HepG2 (cell line): ENCODE measurements at regions not wholly inside any gene's neighbourhood (a gene's known extent, or its start where the extent isn't known, plus 50 kb on each side); places are given as distances from the start of the nearest gene placed in this dataset.

Source experiments
- ATAC-seq: fragments of 200-7000 bp; cut with Tn5 transposase; 3 replicates; pipeline ENCODE4 v1.9.1; 2020; ENCODE audit warnings: mild to moderate bottlenecking, moderate library complexity
- BruUV-seq: library from RNA; stranded (reverse); fragments of 400-500 nt; replicated peaks from 2 replicates; lab custom pipeline; 2021; lab: Mats Ljungman, UMichigan
- CTCF ChIA-PET: fragments of 300-600 bp; formaldehyde crosslinking; extraction: SDS; loops from one replicate; lab custom pipeline; 2021; ENCODE audit warnings: low total read pairs, inconsistent platforms, low intra/inter-chr PET ratio; lab: Yijun Ruan, JAX
- POLR2A ChIA-PET: fragments of 350-600 bp; sonication (Branson Sonifier 250); formaldehyde crosslinking; loops from one replicate; lab custom pipeline; 2020; ENCODE audit warnings: antibody characterized with exemption, inconsistent platforms; lab: Yijun Ruan, JAX
- DNase-seq: peaks from one replicate; pipeline ENCODE4 v3.0.0-alpha.2; 2015; ENCODE audit warnings: low spot score
- FAIRE-seq: peaks from 3 replicates; lab custom pipeline; 2011; peaks lifted over from hg19 to GRCh38; lab: Jason Lieb, UNC
- H2AFZ ChIP-seq: one replicate; pipeline ENCODE4 v1.6.1; 2011; ENCODE audit warnings: low read length, inconsistent platforms
- H3K27ac ChIP-seq: fragments of 300-600 bp; 3 replicates; pipeline ENCODE4 v1.8.0; 2011; ENCODE audit warnings: mixed run types, mild to moderate bottlenecking, mixed read lengths, low read length, inconsistent platforms; ENCODE audit not compliant: insufficient read depth; ENCODE audit errors: extremely low read length
- H3K27me3 ChIP-seq, 2 experiments: fragments of 200-600 bp in 1 of 2; 2 replicates in 1 of 2; 3 replicates in 1 of 2; pipeline versions ENCODE4 v1.6.0 to v1.8.0; 2011; ENCODE audit warnings: low read length in 2 of 2, mild to moderate bottlenecking in 2 of 2, moderate library complexity in 2 of 2, inconsistent platforms in 1 of 2; ENCODE audit not compliant: insufficient read depth in 2 of 2, control insufficient read depth in 1 of 2
- H3K36me3 ChIP-seq, 2 experiments: fragments of 200-600 bp in 1 of 2; replicated peaks in 1 of 2; 2 replicates in 1 of 2; 3 replicates in 1 of 2; pipeline versions ENCODE4 v1.5.1 to v1.8.0; 2011; ENCODE audit warnings: low read length in 2 of 2, inconsistent platforms in 1 of 2; ENCODE audit not compliant: insufficient read depth in 2 of 2, control insufficient read depth in 1 of 2
- H3K4me1 ChIP-seq: 2 replicates; pipeline ENCODE4 v1.5.1; 2012; ENCODE audit warnings: low read length, inconsistent platforms; ENCODE audit not compliant: insufficient read depth
- H3K4me2 ChIP-seq: 2 replicates; pipeline ENCODE4 v1.6.0; 2011; ENCODE audit warnings: low read depth, low read length, inconsistent platforms
- H3K4me3 ChIP-seq, 3 experiments: fragments of 200-600 bp in 1 of 3; sonication (generic), shearing (Covaris generic) in 1 of 3; replicated peaks in 1 of 3; 2 replicates each; pipeline ENCODE4 v1.5.1; 2011 to 2016; ENCODE audit warnings: low read length in 3 of 3, inconsistent platforms in 2 of 3, low read depth in 2 of 3, mild to moderate bottlenecking in 2 of 3, control low read depth in 1 of 3, mixed read lengths in 1 of 3; ENCODE audit not compliant: insufficient read depth in 1 of 3
- H3K79me2 ChIP-seq: one replicate; pipeline ENCODE4 v1.6.1; 2011; ENCODE audit warnings: low read length, inconsistent platforms; ENCODE audit not compliant: insufficient read depth
- H3K9ac ChIP-seq: 2 replicates; pipeline ENCODE4 v1.6.0; 2011; ENCODE audit warnings: mild to moderate bottlenecking, low read depth, low read length, inconsistent platforms; ENCODE audit not compliant: insufficient read depth
- H3K9me3 ChIP-seq: 2 replicates; pipeline ENCODE4 v1.5.1; 2012; ENCODE audit warnings: mild to moderate bottlenecking, low read length
- H4K20me1 ChIP-seq: 2 replicates; pipeline ENCODE4 v1.6.0; 2011; ENCODE audit warnings: inconsistent platforms, mild to moderate bottlenecking, low read length, moderate library complexity; ENCODE audit not compliant: insufficient read depth
- ARID5B ChIP-seq: IDR thresholded peaks from 2 replicates; pipeline ENCODE4 v1.4.0; 2020; ENCODE audit warnings: mild to moderate bottlenecking, missing genetic modification reagents
- CEBPG ChIP-seq: IDR thresholded peaks from 2 replicates; pipeline ENCODE4 v1.6.1; 2016
- IRX3 ChIP-seq: sonication (generic); formaldehyde crosslinking; IDR thresholded peaks from 2 replicates; pipeline ENCODE4 v1.8.1; 2023; ENCODE audit warnings: mild to moderate bottlenecking, low read depth, missing genetic modification reagents, borderline replicate concordance
- MBNL3 ChIP-seq: fragments of 250-450 bp; sonication (Bioruptor Pico); conservative IDR thresholded peaks from 2 replicates; pipeline ENCODE4 v1.8.0; 2022; ENCODE audit warnings: mild to moderate bottlenecking, inconsistent platforms
- RORA ChIP-seq: sonication (generic); formaldehyde crosslinking; IDR thresholded peaks from 2 replicates; pipeline ENCODE4 v1.5.0; 2020; ENCODE audit warnings: mild to moderate bottlenecking, missing genetic modification reagents, moderate library complexity
- SMARCE1 ChIP-seq: fragments of 450-650 bp; IDR thresholded peaks from 2 replicates; pipeline ENCODE4 v1.6.1; 2017; ENCODE audit warnings: borderline replicate concordance
- SOX13 ChIP-seq, 3 experiments: fragments of 450-650 bp in 1 of 3; sonication (generic) in 1 of 3; formaldehyde crosslinking in 1 of 3; IDR thresholded peaks in 2 of 3; conservative IDR thresholded peaks in 1 of 3; 2 replicates each; pipeline versions ENCODE4 v1.5.0 to v1.6.1; 2016 to 2020; ENCODE audit warnings: antibody characterized with exemption in 1 of 3, mild to moderate bottlenecking in 1 of 3, missing compliant biosample characterization in 1 of 3, missing genetic modification reagents in 1 of 3, moderate library complexity in 1 of 3
- TCF7 ChIP-seq: sonication (generic); IDR thresholded peaks from 2 replicates; pipeline ENCODE4 v1.6.1; 2016; ENCODE audit warnings: antibody characterized with exemption, low read depth
- USF2 ChIP-seq, 2 experiments: sonication (generic) in 1 of 2; formaldehyde crosslinking in 1 of 2; IDR thresholded peaks; 2 replicates each; pipeline versions ENCODE4 v1.5.1 to v1.6.1; 2011 to 2020; ENCODE audit warnings: borderline replicate concordance in 1 of 2, low read depth in 1 of 2, low read length in 1 of 2, mild to moderate bottlenecking in 1 of 2, missing genetic modification reagents in 1 of 2, moderate library complexity in 1 of 2
- ZBTB4 ChIP-seq: sonication (generic); formaldehyde crosslinking; IDR thresholded peaks from 2 replicates; pipeline ENCODE4 v1.4.0; 2020; ENCODE audit warnings: missing genetic modification reagents, mild to moderate bottlenecking, borderline replicate concordance
- ZFP62 ChIP-seq: sonication (generic); formaldehyde crosslinking; IDR thresholded peaks from 2 replicates; pipeline ENCODE4 v1.4.0; 2020; ENCODE audit warnings: missing genetic modification reagents
- ZNF780A ChIP-seq: sonication (generic); formaldehyde crosslinking; IDR thresholded peaks from 2 replicates; pipeline ENCODE4 v1.8.0; 2022; ENCODE audit warnings: mild to moderate bottlenecking, missing genetic modification reagents, moderate library complexity
- WGBS: methylation state at CpG from one replicate; pipeline ENCODE4 v1.1.6; 2017; ENCODE audit warnings: low lambda C conversion rate; 5-methylcytosine and 5-hydroxymethylcytosine counted together
- in situ Hi-C: cut with HindIII; loops from 2 replicates; pipeline ENCODE4 v1.10.0; 2017; ENCODE audit warnings: low pct_unique_long_range_greater_than_20kb; ENCODE audit not compliant: extremely low pct_ligation_motif_present
- intact Hi-C: fragments of 100-400 bp; cut with micrococcal nuclease; formaldehyde crosslinking; loops from one replicate; pipeline ENCODE4 v1.10.0; 2022; ENCODE audit not compliant: unreplicated experiment
- TF ChIP-seq, protein P1 (sequence below): IDR thresholded peaks from 2 replicates; pipeline ENCODE4 v1.6.1; 2016; ENCODE audit warnings: missing compliant biosample characterization, missing genetic modification reagents, borderline replicate concordance

DNA sequence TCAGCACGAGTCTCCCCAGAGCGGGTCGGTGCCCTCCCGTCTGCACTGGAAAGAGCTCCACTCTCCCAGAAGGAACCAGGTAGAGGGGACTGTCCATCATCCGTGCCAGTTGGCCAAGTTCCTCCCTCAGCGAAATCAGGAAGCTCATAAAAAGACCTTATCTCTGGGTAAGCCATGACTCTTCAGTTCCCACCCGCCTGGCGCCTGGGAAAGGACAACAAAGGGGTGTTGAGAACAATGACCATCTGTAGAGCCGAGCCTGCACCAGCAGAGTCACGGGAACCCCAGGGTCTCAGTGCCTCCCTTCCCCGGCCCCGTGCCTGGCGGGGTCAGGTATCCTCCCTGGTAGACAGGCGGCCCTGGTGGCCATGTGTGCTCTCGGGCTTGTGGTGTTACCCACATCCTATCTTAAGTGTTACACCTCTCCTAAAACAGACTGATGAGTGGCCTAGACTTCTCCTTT, 190.7 kb downstream of the AXIN2 start:
- H3K4me1 ChIP-seq = peaks cover 25% of the 10 kb centered on the region
- no peaks in the 10 kb centered on the region for H3K9me3 ChIP-seq
- POLR2A ChIA-PET = no interaction called here
- H2AFZ ChIP-seq = peak overlapping the region; percentile 55
- H3K27me3 ChIP-seq = peaks cover 5 to 43% of the 10 kb centered on the region in 2 experiments; a peak in 4 of 5 replicates
- no peak overlapping the region for H3K27ac ChIP-seq
- CTCF ChIA-PET = no interaction called here
- peak overlapping the region; percentile 63 for H3K4me2 ChIP-seq
- peak; percentile 82 for ATAC-seq
- no TSS peak for BruUV-seq
- peak overlapping the region in 1 of 3 experiments; percentile 47; a peak in 3 of 6 replicates for H3K4me3 ChIP-seq
- H3K79me2 ChIP-seq = no peaks in the 10 kb centered on the region
- H4K20me1 ChIP-seq = no peaks in the 10 kb centered on the region
- in situ Hi-C loops = no loop called here
- WGBS = 1% methylated on average over 10 of the region's 15 CpGs
- no peak for FAIRE-seq
- H3K9ac ChIP-seq = no peak overlapping the region
- H3K36me3 ChIP-seq = no peaks in the 10 kb centered on the region
- peak; percentile 90 for DNase-seq
- intact Hi-C loops = no loop called here
- TF ChIP-seq MBNL3 (CRISPR knock-in tag) (no peak), TCF7 (0 out of 2 replicates have a peak, but pooled peaks have one; percentile 26), ZNF780A (no peak), ZFP62 (CRISPR knock-in tag) (no peak), IRX3 (CRISPR knock-in tag) (no peak), CEBPG (no peak), SMARCE1 (no peak), USF2 (IDR thresholded peaks at IDR 0.05; ENCODE audit: low read depth, low read length) (no peak), USF2 (CRISPR knock-in tag; IDR thresholded peaks at IDR 0.05; ENCODE audit: borderline replicate concordance) (no peak), ZBTB4 (CRISPR knock-in tag) (no peak), RORA (CRISPR knock-in tag) (no peak), SOX13 (IDR thresholded peaks at IDR 0.05) (no peak), SOX13 (CRISPR knock-in tag; conservative IDR thresholded peaks at IDR 0.05 in 1 of 2, IDR thresholded peaks at IDR 0.05 in 1 of 2) (peak in 1 of 2 experiments; percentile 86; a peak in 2 of 4 replicates), ARID5B (no peak)
- TF ChIP-seq, protein P1, sequence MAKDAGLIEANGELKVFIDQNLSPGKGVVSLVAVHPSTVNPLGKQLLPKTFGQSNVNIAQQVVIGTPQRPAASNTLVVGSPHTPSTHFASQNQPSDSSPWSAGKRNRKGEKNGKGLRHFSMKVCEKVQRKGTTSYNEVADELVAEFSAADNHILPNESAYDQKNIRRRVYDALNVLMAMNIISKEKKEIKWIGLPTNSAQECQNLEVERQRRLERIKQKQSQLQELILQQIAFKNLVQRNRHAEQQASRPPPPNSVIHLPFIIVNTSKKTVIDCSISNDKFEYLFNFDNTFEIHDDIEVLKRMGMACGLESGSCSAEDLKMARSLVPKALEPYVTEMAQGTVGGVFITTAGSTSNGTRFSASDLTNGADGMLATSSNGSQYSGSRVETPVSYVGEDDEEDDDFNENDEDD (CRISPR knock-in tag) = no peak
